Neural progenitor cell (in vitro differentiated cells): ENCODE measurements at regions not wholly inside any gene's neighbourhood (a gene's known extent, or its start where the extent isn't known, plus 50 kb on each side); places are given as distances from the start of the nearest gene placed in this dataset.

Experiments
- DNase-seq: peaks from one replicate; pipeline ENCODE4 v3.0.0-alpha.2; 2016; ENCODE audit warnings: low spot score
- H2AFZ ChIP-seq: fragments of 200-600 bp; sonication (generic); replicated peaks from 2 replicates; pipeline ENCODE4 v1.6.1; 2016; ENCODE audit warnings: antibody characterized with exemption
- H3F3A ChIP-seq: fragments of 200-600 bp; sonication (generic); 2 replicates; pipeline ENCODE4 v1.6.1; 2016; ENCODE audit warnings: antibody characterized with exemption, low read depth
- H3K27ac ChIP-seq: fragments of 200-600 bp; sonication (generic); 2 replicates; pipeline ENCODE4 v1.5.1; 2016; ENCODE audit warnings: mild to moderate bottlenecking
- H3K27me3 ChIP-seq: fragments of 200-600 bp; sonication (generic); 2 replicates; pipeline ENCODE4 v1.6.1; 2016; ENCODE audit warnings: mild to moderate bottlenecking, moderate library complexity
- H3K36me3 ChIP-seq: fragments of 200-600 bp; sonication (generic); 2 replicates; pipeline ENCODE4 v1.5.1; 2016
- H3K4me1 ChIP-seq: fragments of 200-600 bp; sonication (generic); 2 replicates; pipeline ENCODE4 v1.6.1; 2016; ENCODE audit warnings: mixed run types
- H3K4me2 ChIP-seq: fragments of 200-600 bp; sonication (generic); 2 replicates; pipeline ENCODE4 v1.6.1; 2016
- H3K4me3 ChIP-seq: fragments of 200-600 bp; sonication (generic); 2 replicates; pipeline ENCODE4 v1.5.1; 2016
- H3K79me2 ChIP-seq: fragments of 200-600 bp; sonication (generic); 2 replicates; pipeline ENCODE4 v1.6.1; 2016; ENCODE audit warnings: low read depth
- H3K9ac ChIP-seq: fragments of 200-600 bp; sonication (generic); 2 replicates; pipeline ENCODE4 v1.6.1; 2016
- H3K9me3 ChIP-seq: fragments of 200-600 bp; sonication (generic); 2 replicates; pipeline ENCODE4 v1.5.1; 2016; ENCODE audit warnings: low read depth
- H4K20me1 ChIP-seq: fragments of 200-600 bp; sonication (generic); 2 replicates; pipeline ENCODE4 v1.6.1; 2016; ENCODE audit warnings: low read depth
- H3K27ac Mint-ChIP-seq: 3 replicates; pipeline ENCODE4 v1.8.0; 2021; ENCODE audit warnings: mixed read lengths
- H3K27me3 Mint-ChIP-seq: 2 replicates; pipeline ENCODE4 v1.8.0; 2022; ENCODE audit warnings: low read depth, mild to moderate bottlenecking, inconsistent platforms, moderate library complexity, mixed read lengths; ENCODE audit not compliant: insufficient read depth
- H3K36me3 Mint-ChIP-seq: 3 replicates; pipeline ENCODE4 v1.8.0; 2021; ENCODE audit warnings: mixed read lengths
- H3K4me1 Mint-ChIP-seq: 3 replicates; pipeline ENCODE4 v1.8.0; 2021; ENCODE audit warnings: mixed read lengths
- H3K4me3 Mint-ChIP-seq: 3 replicates; pipeline ENCODE4 v1.8.0; 2021; ENCODE audit warnings: mild to moderate bottlenecking, moderate library complexity, mixed read lengths
- H3K9me3 Mint-ChIP-seq: 3 replicates; pipeline ENCODE4 v1.8.0; 2020; ENCODE audit warnings: mixed read lengths
- CTCF ChIP-seq: fragments of 200-600 bp; sonication (generic); IDR thresholded peaks from 2 replicates; pipeline ENCODE4 v1.5.1; 2017; ENCODE audit warnings: antibody characterized with exemption, mild to moderate bottlenecking
- EZH2 ChIP-seq: fragments of 200-600 bp; sonication (generic); IDR thresholded peaks from 2 replicates; pipeline ENCODE4 v1.6.1; 2017; ENCODE audit warnings: antibody characterized with exemption, mild to moderate bottlenecking, moderate library complexity
- EZH2phosphoT487 ChIP-seq: fragments of 200-600 bp; sonication (generic); IDR thresholded peaks from 2 replicates; pipeline ENCODE4 v1.6.1; 2017; ENCODE audit warnings: antibody characterized with exemption

GRCh38 chr22:47921906-47922305 lies 1159.5 kb downstream of the TBC1D22A start:
- TF ChIP-seq CTCF (no peak), EZH2 (no peak)
- no peaks in the 10 kb centered on the region for H3K9me3 ChIP-seq

GRCh38 chr22:47920380-47920959 lies 1158.0 kb downstream of the TBC1D22A start:
- Mint-ChIP-seq H3K4me1 (peaks cover 45% of the 10 kb centered on the region), H3K4me3 (peak overlapping the region; percentile 25), H3K36me3 (peaks cover 2% of the 10 kb centered on the region), H3K27me3 (peaks cover 18% of the 10 kb centered on the region), H3K9me3 (peaks cover 25% of the 10 kb centered on the region), H3K27ac (peak overlapping the region; percentile 44)
- Histone ChIP-seq H2AFZ (no peak overlapping the region), H3K9ac (no peak overlapping the region), H4K20me1 (peaks cover 4% of the 10 kb centered on the region), H3K4me3 (no peak overlapping the region), H3K4me2 (no peak overlapping the region), H3K36me3 (no peaks in the 10 kb centered on the region), H3K4me1 (peaks cover 12% of the 10 kb centered on the region), H3K79me2 (no peaks in the 10 kb centered on the region), H3K27me3 (no peaks in the 10 kb centered on the region), H3F3A (peaks cover 6% of the 10 kb centered on the region), H3K27ac (no peak overlapping the region), H3K9me3 (no peaks in the 10 kb centered on the region)
- no peak for DNase-seq
- TF ChIP-seq CTCF: no peak
- TF ChIP-seq EZH2phosphoT487: no peak
- TF ChIP-seq EZH2: no peak

More at GRCh38 chr22:47921906-47922305, 1159.5 kb downstream of the TBC1D22A start:
- H3K4me1 ChIP-seq: peaks cover 12% of the 10 kb centered on the region
- H3K27ac Mint-ChIP-seq: peak overlapping the region; percentile 41
- DNase-seq: no peak
- no peak overlapping the region for H3K4me3 ChIP-seq
- peaks cover 43% of the 10 kb centered on the region for H3K4me1 Mint-ChIP-seq
- no peak overlapping the region for H3K4me3 Mint-ChIP-seq
- H3K9me3 Mint-ChIP-seq: peaks cover 25% of the 10 kb centered on the region
- H3K27me3 Mint-ChIP-seq: peaks cover 20% of the 10 kb centered on the region
- H3K36me3 Mint-ChIP-seq: peaks cover 2% of the 10 kb centered on the region
- no peak overlapping the region for H3K4me2 ChIP-seq
- no peak overlapping the region for H3K27ac ChIP-seq
- no peak overlapping the region for H2AFZ ChIP-seq
- H3K9ac ChIP-seq: no peak overlapping the region
- no peaks in the 10 kb centered on the region for H3K27me3 ChIP-seq
- no peaks in the 10 kb centered on the region for H3K79me2 ChIP-seq
- no peaks in the 10 kb centered on the region for H3K36me3 ChIP-seq
- peaks cover 4% of the 10 kb centered on the region for H4K20me1 ChIP-seq
- peaks cover 6% of the 10 kb centered on the region for H3F3A ChIP-seq

GRCh38 chr22:47919893-47920292 lies 1157.4 kb downstream of the TBC1D22A start:
- no peaks in the 10 kb centered on the region for H3K9me3 ChIP-seq
- Mint-ChIP-seq H3K4me1 (peaks cover 45% of the 10 kb centered on the region), H3K36me3 (peaks cover 2% of the 10 kb centered on the region), H3K9me3 (peaks cover 22% of the 10 kb centered on the region), H3K27me3 (peaks cover 18% of the 10 kb centered on the region), H3K27ac (peak overlapping the region; percentile 44), H3K4me3 (peak overlapping the region; percentile 77)
- no peak overlapping the region for H3K9ac ChIP-seq
- no peaks in the 10 kb centered on the region for H3K36me3 ChIP-seq
- peaks cover 4% of the 10 kb centered on the region for H4K20me1 ChIP-seq
- peaks cover 12% of the 10 kb centered on the region for H3K4me1 ChIP-seq
- H3K4me3 ChIP-seq: no peak overlapping the region
- no peaks in the 10 kb centered on the region for H3K27me3 ChIP-seq
- no peak overlapping the region for H3K27ac ChIP-seq
- H3F3A ChIP-seq: peaks cover 6% of the 10 kb centered on the region
- no peaks in the 10 kb centered on the region for H3K79me2 ChIP-seq
- no peak for TF ChIP-seq CTCF
- H2AFZ ChIP-seq: no peak overlapping the region
- DNase-seq: no peak
- H3K4me2 ChIP-seq: no peak overlapping the region
